ENCODE measurements at regions not wholly inside any gene's neighbourhood (a gene's known extent, or its start where the extent isn't known, plus 50 kb on each side); places are given as distances from the start of the nearest gene placed in this dataset.

GRCh38 chr5:2563046-2563445 lies 188.4 kb downstream of the IRX2 start:
- no peak for DNase-seq (ENCODE audit: low spot score)
- TF ChIP-seq CTCF (IDR thresholded peaks at IDR 0.05; ENCODE audit: extremely low read depth, insufficient read depth, missing control alignments), result no peak
- in situ Hi-C loops (cut with MboI; ENCODE audit: low pct_unique_long_range_greater_than_20kb, low sequenced_read_pairs, unreplicated experiment), result no loop called here

GRCh38 chr5:2562036-2562435 lies 189.4 kb downstream of the IRX2 start:
- no peak for DNase-seq (ENCODE audit: low spot score)
- in situ Hi-C loops (cut with MboI; ENCODE audit: low pct_unique_long_range_greater_than_20kb, low sequenced_read_pairs, unreplicated experiment), result no loop called here
- no peak for TF ChIP-seq CTCF (IDR thresholded peaks at IDR 0.05; ENCODE audit: extremely low read depth, insufficient read depth, missing control alignments)

- in situ Hi-C loops (cut with MboI; ENCODE audit: low pct_unique_long_range_greater_than_20kb, low sequenced_read_pairs, unreplicated experiment), result no loop called here
- no peak for TF ChIP-seq CTCF (IDR thresholded peaks at IDR 0.05; ENCODE audit: extremely low read depth, insufficient read depth, missing control alignments)
- DNase-seq (ENCODE audit: low spot score), result no peak
Measured at GRCh38 chr5:2560435-2560834, 191.0 kb downstream of the IRX2 start.

- no peak for TF ChIP-seq CTCF (IDR thresholded peaks at IDR 0.05; ENCODE audit: extremely low read depth, insufficient read depth, missing control alignments)
- in situ Hi-C loops (cut with MboI; ENCODE audit: low pct_unique_long_range_greater_than_20kb, low sequenced_read_pairs, unreplicated experiment), result no loop called here
- no peak for DNase-seq (ENCODE audit: low spot score)
Measured at GRCh38 chr5:2557435-2557834, 194.0 kb downstream of the IRX2 start.

- in situ Hi-C loops (cut with MboI; ENCODE audit: low pct_unique_long_range_greater_than_20kb, low sequenced_read_pairs, unreplicated experiment), result no loop called here
- TF ChIP-seq CTCF (IDR thresholded peaks at IDR 0.05; ENCODE audit: extremely low read depth, insufficient read depth, missing control alignments), result no peak
- no peak for DNase-seq (ENCODE audit: low spot score)
Measured at GRCh38 chr5:2556375-2556966, 195.0 kb downstream of the IRX2 start.

GRCh38 chr5:2553611-2554010 lies 197.9 kb downstream of the IRX2 start:
- in situ Hi-C loops (cut with MboI; ENCODE audit: low pct_unique_long_range_greater_than_20kb, low sequenced_read_pairs, unreplicated experiment), result no loop called here
- TF ChIP-seq CTCF (IDR thresholded peaks at IDR 0.05; ENCODE audit: extremely low read depth, insufficient read depth, missing control alignments), result no peak
- DNase-seq (ENCODE audit: low spot score), result no peak

- in situ Hi-C loops (cut with MboI; ENCODE audit: low pct_unique_long_range_greater_than_20kb, low sequenced_read_pairs, unreplicated experiment), result no loop called here
- no peak for DNase-seq (ENCODE audit: low spot score)
- TF ChIP-seq CTCF (IDR thresholded peaks at IDR 0.05; ENCODE audit: extremely low read depth, insufficient read depth, missing control alignments), result no peak
Measured at GRCh38 chr5:2550509-2550908, 201.0 kb downstream of the IRX2 start.

Measured in GM13977 (cell line).